A673 (cell line): ENCODE measurements at regions not wholly inside any gene's neighbourhood (a gene's known extent, or its start where the extent isn't known, plus 50 kb on each side); places are given as distances from the start of the nearest gene placed in this dataset.

Experiments
- EZH2 ChIP-seq: fragments of 200-600 bp; sonication (generic); IDR thresholded peaks from 2 replicates; pipeline ENCODE4 v1.6.1; 2017; ENCODE audit warnings: borderline replicate concordance, low read depth, mild to moderate bottlenecking, mixed read lengths, antibody characterized with exemption, low read length; ENCODE audit not compliant: poor library complexity, severe bottlenecking
- TF ChIP-seq, protein P1 (sequence below): fragments of 300-800, 200-600 bp; sonication (generic); conservative IDR thresholded peaks from 2 replicates; pipeline ENCODE4 v1.5.1; 2017; ENCODE audit warnings: low read depth, mild to moderate bottlenecking, antibody characterized with exemption, low read length, moderate library complexity, mixed read lengths

DNA sequence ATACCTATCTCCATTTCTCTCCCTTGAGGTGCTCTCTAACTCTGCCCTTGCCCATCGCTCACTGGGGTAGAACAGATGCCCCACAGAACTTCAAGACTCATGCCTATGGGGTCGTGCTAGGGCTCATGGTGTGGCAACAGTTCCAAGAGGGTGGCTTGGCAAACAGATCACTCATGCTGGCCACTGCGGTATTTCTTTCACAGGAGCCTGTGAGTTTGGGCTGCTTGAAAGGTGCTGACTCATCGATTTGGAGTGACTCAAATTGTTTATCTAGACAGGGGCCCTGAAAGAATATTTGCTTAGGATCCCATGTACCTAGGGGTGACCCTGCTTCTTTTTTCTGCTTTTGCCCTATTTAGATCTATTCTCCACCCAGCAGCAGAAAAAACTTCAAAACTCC is 69.9 kb downstream of the IRX5 start:
- TF ChIP-seq, protein P1, sequence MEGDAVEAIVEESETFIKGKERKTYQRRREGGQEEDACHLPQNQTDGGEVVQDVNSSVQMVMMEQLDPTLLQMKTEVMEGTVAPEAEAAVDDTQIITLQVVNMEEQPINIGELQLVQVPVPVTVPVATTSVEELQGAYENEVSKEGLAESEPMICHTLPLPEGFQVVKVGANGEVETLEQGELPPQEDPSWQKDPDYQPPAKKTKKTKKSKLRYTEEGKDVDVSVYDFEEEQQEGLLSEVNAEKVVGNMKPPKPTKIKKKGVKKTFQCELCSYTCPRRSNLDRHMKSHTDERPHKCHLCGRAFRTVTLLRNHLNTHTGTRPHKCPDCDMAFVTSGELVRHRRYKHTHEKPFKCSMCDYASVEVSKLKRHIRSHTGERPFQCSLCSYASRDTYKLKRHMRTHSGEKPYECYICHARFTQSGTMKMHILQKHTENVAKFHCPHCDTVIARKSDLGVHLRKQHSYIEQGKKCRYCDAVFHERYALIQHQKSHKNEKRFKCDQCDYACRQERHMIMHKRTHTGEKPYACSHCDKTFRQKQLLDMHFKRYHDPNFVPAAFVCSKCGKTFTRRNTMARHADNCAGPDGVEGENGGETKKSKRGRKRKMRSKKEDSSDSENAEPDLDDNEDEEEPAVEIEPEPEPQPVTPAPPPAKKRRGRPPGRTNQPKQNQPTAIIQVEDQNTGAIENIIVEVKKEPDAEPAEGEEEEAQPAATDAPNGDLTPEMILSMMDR, result no peak
- no peak for TF ChIP-seq EZH2
